ENCODE measurements at regions not wholly inside any gene's neighbourhood (a gene's known extent, or its start where the extent isn't known, plus 50 kb on each side); places are given as distances from the start of the nearest gene placed in this dataset.
"Not testable (repeated sequence)": the region's sequence is repeated elsewhere in the genome, so short reads cannot be mapped to it uniquely, and the experiment has no call there.

DNA sequence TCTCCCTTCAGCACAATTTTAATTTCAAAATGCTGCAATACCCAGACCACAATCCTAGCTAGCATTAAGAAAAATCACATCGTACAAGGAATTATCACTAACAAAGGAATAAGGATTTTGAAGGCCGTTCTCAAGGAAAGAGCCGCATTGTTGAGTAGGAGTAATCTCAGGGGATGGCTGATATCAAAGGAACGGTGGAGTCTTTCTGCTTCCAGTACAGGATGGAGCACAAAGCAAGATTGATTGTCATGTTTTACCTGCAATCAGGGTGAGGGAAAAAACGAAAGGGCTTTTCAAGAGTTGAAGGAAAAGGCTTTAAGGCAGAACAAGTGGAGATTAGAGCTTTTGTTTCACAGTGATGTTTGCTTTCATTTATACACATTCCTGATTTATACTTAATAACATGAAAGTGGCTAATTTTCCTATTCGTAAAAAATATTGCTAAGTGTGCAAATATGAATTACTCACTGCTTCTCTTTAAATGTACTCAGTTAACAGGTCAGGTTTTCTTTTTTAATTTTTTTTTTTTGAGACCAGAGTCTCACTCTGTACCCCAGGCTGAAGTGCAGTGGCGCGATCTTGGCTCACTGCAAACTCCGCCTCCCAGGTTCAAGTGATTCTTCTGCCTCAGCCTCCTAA lies 207.0 kb downstream of the TRIML1 start:
- no peaks in the 10 kb centered on the region for H3K4me1 ChIP-seq
- no peak overlapping the region for H3K4me3 ChIP-seq
- WGBS, 2 donors (ENCODE audit: low coverage in 1 of 2), result 67 to 83% methylated on average over 8 to 9 of the region's 9 CpGs
- no peaks in the 10 kb centered on the region for H3K27me3 ChIP-seq
- H3K9me3 ChIP-seq, result no peaks in the 10 kb centered on the region
- no peak overlapping the region for H3K27ac ChIP-seq
- no peak for ATAC-seq
- H3K36me3 ChIP-seq, result no peaks in the 10 kb centered on the region
- TF ChIP-seq, protein P1, sequence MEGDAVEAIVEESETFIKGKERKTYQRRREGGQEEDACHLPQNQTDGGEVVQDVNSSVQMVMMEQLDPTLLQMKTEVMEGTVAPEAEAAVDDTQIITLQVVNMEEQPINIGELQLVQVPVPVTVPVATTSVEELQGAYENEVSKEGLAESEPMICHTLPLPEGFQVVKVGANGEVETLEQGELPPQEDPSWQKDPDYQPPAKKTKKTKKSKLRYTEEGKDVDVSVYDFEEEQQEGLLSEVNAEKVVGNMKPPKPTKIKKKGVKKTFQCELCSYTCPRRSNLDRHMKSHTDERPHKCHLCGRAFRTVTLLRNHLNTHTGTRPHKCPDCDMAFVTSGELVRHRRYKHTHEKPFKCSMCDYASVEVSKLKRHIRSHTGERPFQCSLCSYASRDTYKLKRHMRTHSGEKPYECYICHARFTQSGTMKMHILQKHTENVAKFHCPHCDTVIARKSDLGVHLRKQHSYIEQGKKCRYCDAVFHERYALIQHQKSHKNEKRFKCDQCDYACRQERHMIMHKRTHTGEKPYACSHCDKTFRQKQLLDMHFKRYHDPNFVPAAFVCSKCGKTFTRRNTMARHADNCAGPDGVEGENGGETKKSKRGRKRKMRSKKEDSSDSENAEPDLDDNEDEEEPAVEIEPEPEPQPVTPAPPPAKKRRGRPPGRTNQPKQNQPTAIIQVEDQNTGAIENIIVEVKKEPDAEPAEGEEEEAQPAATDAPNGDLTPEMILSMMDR (IDR thresholded peaks at IDR 0.05), result no peak
- no peak for TF ChIP-seq POLR2AphosphoS5 (IDR thresholded peaks at IDR 0.05)

DNA sequence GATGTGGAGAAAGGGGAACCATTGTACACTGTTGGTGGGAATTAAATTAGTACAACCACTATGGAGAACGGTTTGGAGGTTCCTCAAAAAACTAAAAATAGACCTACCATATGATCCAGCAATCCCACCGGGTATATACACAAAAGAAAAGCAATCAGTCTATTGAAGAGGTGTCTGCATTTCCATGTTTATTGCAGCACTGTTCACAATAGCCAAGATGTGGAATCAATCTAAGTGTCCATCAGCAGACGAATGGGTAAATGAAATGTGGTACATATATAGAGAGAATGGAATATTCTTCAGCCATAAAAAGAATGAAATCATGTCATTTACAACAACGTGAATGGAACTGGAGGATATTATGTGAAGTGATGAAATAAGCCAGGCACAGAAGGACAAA lies 208.1 kb downstream of the TRIML1 start:
- ATAC-seq, result no peak
- Histone ChIP-seq H3K9me3 (no peaks in the 10 kb centered on the region), H3K27me3 (no peaks in the 10 kb centered on the region), H3K27ac (no peak overlapping the region), H3K4me1 (no peaks in the 10 kb centered on the region), H3K4me3 (no peak overlapping the region), H3K36me3 (no peaks in the 10 kb centered on the region)
- 60 to 73% methylated on average over 4 of the region's 4 CpGs for WGBS, 2 donors (ENCODE audit: low coverage in 1 of 2)
- TF ChIP-seq POLR2AphosphoS5 (IDR thresholded peaks at IDR 0.05) (no peak), POLR2A (IDR thresholded peaks at IDR 0.05) (no peak), EP300 (IDR thresholded peaks at IDR 0.05) (no peak)
- TF ChIP-seq, protein P1 (IDR thresholded peaks at IDR 0.05), result no peak

DNA sequence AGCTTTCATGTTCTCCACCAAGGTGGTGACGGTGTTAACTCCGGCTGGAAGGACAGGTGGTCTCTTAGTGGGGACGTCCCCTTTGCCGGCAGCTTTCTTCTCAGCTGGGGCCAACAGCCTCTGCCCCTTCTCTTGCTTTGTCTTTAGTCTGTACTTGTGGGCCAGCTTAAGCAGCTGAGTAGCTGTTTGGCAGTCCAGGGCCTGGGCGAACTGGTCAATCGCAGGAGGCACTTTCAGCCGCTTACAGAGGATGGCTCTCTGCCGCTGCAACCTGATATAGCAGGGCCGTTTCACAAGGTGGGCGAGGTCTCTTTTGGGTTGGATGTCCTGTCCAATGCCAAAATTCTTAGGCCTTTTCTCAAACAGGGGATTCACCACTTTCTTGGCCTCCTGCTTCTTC lies 210.3 kb downstream of the TRIML1 start:
- not testable (repeated sequence) for H3K36me3 ChIP-seq, H3K4me1 ChIP-seq, ATAC-seq, H3K27me3 ChIP-seq, H3K4me3 ChIP-seq, H3K9me3 ChIP-seq, H3K27ac ChIP-seq
- WGBS, 2 donors (ENCODE audit: low coverage in 1 of 2), result 73 to 100% methylated on average over 2 to 3 of the region's 10 CpGs

DNA sequence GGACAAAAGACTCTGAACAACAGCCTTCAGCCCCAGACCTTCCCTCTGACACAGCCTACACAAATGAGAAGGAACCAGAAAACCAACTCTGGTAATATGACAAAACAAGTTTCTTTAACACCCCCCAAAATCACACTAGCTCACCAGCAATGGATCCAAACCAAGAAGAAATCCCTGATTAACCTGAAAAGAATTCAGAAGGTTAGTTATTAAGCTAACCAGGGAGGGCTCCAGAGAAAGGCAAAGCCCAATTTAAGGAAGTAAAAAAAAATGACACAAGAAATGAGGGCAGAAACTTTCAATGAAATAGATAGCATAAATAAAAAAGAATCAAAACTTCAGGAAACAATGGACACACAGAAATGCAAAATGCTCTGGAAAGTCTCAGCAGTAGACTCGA lies 224.0 kb downstream of the TRIML1 start:
- Histone ChIP-seq H3K27ac (no peak overlapping the region), H3K4me1 (no peaks in the 10 kb centered on the region), H3K36me3 (no peaks in the 10 kb centered on the region), H3K9me3 (no peaks in the 10 kb centered on the region), H3K27me3 (no peaks in the 10 kb centered on the region), H3K4me3 (no peak overlapping the region)
- WGBS, 2 donors (ENCODE audit: low coverage in 1 of 2), result 60 to 81% methylated on average over 1 of the region's 1 CpG
- TF ChIP-seq POLR2A (IDR thresholded peaks at IDR 0.05) (no peak), EP300 (IDR thresholded peaks at IDR 0.05) (no peak), POLR2AphosphoS5 (IDR thresholded peaks at IDR 0.05) (no peak)
- TF ChIP-seq, protein P1 (IDR thresholded peaks at IDR 0.05), result no peak
- no peak for ATAC-seq

DNA sequence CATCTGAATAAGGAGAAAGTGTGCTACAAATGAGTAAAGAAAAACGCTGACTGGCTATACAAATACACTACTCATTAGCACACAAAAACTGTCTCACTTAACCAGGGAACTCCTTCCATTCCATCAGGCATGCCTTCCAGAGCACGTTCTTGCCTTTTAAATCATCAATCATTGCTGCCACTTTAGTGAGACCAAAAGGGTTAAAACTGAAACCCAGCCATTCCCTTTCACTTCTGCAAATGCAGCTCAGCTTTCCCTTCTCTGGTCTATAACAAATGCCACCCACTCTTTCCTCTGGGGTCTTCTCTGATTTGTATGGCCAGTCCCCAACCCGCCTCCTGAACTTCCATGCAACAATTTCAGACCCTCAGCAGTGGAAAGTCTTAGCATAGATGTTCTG lies 231.5 kb downstream of the TRIML1 start:
- Histone ChIP-seq H3K27ac (no peak overlapping the region), H3K9me3 (peaks cover 0 to 3% (median 0%) of the 10 kb centered on the region in 3 donors), H3K36me3 (no peaks in the 10 kb centered on the region), H3K4me3 (no peak overlapping the region), H3K4me1 (no peaks in the 10 kb centered on the region), H3K27me3 (no peaks in the 10 kb centered on the region)
- TF ChIP-seq POLR2A (IDR thresholded peaks at IDR 0.05), result no peak
- TF ChIP-seq, protein P1 (IDR thresholded peaks at IDR 0.05), result no peak
- ATAC-seq, result no peak
- 54 to 80% methylated on average over 2 to 3 of the region's 3 CpGs for WGBS, 2 donors (ENCODE audit: low coverage in 1 of 2)

Measured in gastroesophageal sphincter (tissue), 4 donors.